Activated CD4-positive, CD25-positive, alpha-beta regulatory T cell (primary cell): ENCODE measurements at regions not wholly inside any gene's neighbourhood (a gene's known extent, or its start where the extent isn't known, plus 50 kb on each side); places are given as distances from the start of the nearest gene placed in this dataset.
"Not testable (repeated sequence)": the region's sequence is repeated elsewhere in the genome, so short reads cannot be mapped to it uniquely, and the experiment has no call there.

Experiments used
- DNase-seq, 4 experiments: peaks; one replicate each; lab custom pipeline; 2025; lab: John Stamatoyannopoulos, UW

DNA sequence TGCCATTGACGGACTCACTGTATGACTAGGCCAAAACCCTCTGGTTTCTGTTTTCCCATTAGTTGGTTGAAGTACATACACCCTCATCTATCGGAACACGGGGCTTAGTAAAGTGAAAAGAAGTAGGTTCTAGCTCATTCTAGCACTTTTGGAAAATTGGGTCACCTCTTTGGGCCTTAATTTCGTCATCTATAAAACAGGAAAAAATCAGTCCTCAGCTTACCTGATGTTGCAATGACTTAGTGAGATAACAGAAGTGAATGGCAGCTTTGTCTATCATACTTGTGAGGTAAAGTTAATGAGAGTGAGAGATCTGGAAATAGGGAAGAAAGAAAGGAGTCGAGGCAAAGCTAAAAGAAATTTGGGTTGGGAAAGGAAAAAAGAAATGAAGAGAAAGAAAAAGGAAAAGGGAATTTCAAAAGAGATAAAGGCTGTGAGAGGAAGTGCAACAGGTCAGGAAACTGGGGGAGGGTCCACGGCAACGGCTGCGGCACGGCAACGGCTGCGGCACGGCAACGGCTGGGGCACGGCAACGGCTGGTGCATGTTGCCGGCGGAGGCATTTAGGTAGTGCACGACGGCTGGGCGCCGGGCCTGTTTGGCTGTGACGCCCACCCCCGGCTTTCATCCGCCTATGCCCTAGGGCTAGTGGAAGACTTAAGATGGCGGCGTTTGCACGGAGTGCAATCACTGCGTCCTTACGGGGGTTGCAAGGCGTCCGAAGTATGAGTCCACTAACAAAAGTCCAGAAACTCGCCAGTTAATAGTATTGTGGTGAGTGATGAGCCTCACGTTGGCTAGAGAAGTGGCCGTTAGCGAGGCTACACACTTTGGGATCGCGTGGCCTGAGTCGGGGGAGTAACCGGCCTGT, 91.4 kb upstream of the XIST start:
- peak; percentile 61 to 72 (median 66) for DNase-seq

GRCh38 chrX:73940893-73941470, 88.5 kb upstream of the XIST start:
- DNase-seq = no peak

DNA sequence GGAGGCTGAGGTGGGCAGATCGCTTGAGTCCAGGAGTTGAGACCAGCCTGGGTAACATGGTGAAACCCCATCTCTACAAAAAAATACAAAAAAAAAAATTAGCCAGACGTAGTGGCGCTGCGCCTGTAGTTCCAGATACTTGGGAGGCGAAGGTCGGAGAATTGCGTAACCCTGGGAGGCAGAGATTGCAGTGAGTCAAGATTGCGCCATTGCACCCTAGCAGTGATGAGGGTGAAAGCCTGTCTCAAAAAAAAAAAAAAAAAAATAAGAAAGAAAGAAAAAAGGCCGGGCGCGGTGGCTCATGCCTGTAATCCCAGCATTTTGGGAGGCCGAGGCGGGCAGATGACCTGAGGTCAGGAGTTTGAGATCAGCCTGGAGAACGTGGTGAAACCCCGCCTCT, 85.3 kb upstream of the XIST start:
- not testable (repeated sequence) for DNase-seq

GRCh38 chrX:73932522-73932921, 80.0 kb upstream of the XIST start:
- DNase-seq = no peak

GRCh38 chrX:73930300-73930699, 77.8 kb upstream of the XIST start:
- no peak for DNase-seq

DNA sequence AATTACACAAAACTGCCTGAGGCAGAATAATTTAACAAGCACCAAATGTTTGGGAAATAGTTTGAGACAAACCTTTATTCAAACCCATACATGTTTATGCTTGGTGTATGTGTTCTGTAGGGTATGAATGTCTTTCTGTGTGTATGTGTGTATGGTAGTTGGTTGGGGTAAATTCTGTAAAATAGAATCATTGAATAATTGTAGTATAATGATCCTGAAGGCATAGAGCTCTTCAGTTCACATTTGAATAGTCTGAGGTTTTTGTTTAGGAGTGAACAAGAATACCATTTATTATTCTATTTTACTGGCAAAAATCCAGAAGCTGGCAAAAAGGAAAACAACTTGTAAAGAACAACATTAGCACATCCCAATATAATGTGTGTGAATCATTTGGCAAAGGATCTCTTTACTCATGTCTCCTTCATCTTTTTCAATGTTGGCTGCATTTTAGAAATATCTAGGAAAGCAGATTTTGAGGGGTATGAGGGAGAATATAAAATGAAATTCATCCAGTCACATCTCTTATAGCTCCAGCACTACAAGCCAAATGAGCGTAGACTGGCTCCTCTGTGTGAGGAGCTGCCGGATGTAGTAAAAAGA, 70.4 kb upstream of the XIST start:
- DNase-seq = no peak

- DNase-seq = no peak
Measured at GRCh38 chrX:73916931-73917667, 64.6 kb upstream of the XIST start.

DNA sequence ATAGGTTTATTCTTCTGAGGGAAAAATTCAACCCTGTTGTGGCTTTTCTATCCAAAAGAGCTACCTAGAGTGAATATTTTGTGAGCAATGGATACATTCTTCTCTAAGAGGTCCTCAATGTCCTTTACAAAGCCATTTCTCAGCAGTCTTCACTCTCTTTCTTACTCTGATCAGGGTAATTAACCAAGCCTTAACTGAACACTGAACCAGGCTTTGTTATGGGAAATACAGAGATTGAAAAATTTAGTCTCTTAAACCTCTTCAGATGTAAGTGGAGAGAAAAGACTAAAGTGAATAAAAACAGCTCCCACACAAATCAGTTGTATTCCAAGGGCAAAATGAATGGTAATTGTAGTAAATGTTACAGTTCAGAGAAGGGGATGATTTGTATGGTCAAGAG, 64.0 kb upstream of the XIST start:
- DNase-seq = no peak

DNA sequence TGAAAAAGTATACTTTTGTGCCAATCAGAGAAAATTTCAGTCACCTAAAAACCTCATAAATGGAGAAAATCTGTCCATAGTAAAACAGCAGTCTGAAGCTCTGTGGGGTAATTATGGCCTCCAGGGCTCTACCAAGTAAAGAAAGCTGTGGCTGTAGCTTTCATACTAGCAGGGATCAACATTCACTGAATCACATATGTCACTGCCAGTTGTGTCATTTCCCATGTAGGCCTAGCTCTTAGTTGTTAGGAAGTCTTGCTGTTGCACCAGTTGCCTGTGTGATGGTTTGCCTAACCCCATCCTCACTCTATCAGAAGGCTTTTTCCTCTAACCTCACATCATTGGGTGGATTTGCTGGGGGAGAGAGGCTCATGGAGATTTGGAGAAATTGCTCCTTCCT, 62.3 kb upstream of the XIST start:
- DNase-seq = not testable (repeated sequence)

DNA sequence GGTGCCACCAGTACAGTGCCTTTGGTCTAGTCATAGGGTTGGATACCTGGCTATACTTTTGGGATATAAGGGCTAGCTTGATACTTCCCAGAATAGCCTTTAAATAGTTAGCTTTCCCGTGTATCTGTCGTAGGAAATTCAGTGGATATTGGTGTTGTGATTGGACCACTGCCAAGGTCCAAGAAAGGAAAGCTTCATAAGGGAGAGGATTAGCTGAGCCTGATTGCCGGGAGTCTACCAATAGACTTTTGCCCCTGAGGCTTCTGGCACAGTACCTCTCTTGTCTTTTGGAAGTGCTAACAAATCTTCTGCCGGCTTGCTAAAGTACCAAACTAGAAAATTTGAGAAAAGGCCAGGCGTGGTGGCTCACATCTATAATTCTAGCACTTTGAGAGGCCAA, 61.1 kb upstream of the XIST start:
- DNase-seq = no peak

DNA sequence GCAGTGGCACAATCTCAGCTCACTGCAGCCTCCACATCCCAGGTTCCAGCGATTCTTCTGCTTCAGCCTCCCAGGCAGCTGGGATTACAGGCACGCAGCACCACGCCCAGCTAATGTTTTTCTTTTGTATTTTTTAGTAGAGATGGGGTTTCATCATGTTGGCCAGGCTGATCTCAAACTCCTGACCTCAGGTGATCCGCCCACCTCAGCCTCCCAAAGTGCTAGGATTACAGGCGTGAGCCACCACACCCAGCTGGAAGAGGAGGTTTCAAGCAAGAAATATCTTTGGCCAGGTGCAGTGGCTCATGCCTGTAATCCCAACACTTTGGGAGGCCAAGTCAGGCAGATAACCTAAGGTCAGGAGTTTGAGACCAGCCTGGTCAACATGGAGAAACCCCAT, 59.4 kb upstream of the XIST start:
- DNase-seq = not testable (repeated sequence)

DNA sequence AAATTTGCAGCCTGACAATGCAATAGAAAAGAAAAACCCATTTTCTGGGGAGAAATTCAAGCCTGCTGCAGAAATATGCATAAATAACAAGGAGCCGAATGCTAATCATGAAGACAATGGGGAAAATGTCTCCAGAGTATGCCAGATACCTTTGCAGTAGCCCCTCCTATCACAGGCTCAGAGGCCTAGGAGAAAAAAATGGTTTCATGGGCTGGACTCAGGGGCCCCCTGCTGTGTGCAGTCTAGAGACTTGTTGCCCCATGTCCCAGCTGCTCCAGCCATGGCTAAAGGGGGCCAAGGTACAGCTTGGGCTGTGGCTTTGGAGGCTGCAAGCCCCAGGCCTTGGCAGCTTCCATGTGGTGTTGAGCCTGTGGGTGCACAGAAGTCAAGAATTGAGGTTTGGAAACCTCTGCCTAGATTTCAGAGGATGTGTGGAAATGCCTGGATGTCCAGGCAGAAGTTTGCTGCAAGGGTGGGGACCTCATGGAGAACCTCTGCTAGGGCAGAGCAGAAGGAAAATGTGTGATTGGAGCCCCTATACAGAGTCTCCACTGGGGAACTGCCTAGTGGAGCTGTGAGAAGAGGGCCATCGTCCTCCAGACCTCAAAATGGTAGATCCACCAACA, 53.3 kb upstream of the XIST start:
- not testable (repeated sequence) for DNase-seq

GRCh38 chrX:73903941-73904340, 51.4 kb upstream of the XIST start:
- DNase-seq = no peak
